Endothelial cell of umbilical vein (primary cell): ENCODE measurements at regions not wholly inside any gene's neighbourhood (a gene's known extent, or its start where the extent isn't known, plus 50 kb on each side); places are given as distances from the start of the nearest gene placed in this dataset.

Experiments used
- BruUV-seq: library from RNA; stranded (reverse); fragments of 400-500 nt; replicated peaks from 2 replicates; lab custom pipeline; 2021; lab: Mats Ljungman, UMichigan
- CTCF ChIA-PET: fragments of 300-600, 350-600 bp; sonication (Branson Sonifier 250); formaldehyde crosslinking; loops from one replicate; lab custom pipeline; 2021; ENCODE audit warnings: antibody characterized with exemption, inconsistent platforms; lab: Charles Lee
- POLR2A ChIA-PET: fragments of 300-600, 350-600 bp; sonication (Branson Sonifier 250); formaldehyde crosslinking; loops from one replicate; lab custom pipeline; 2021; ENCODE audit warnings: antibody characterized with exemption, inconsistent platforms; lab: Charles Lee
- DNase-seq: peaks from one replicate; pipeline ENCODE4 v3.0.0-alpha.2; 2011; ENCODE audit warnings: low read depth, low spot score
- FAIRE-seq: peaks from 2 replicates; lab custom pipeline; 2011; peaks lifted over from hg19 to GRCh38; lab: Jason Lieb, UNC
- H2AFZ ChIP-seq: 2 replicates; pipeline ENCODE4 v1.6.0; 2012; ENCODE audit warnings: low read depth, low read length, control low read depth, inconsistent platforms
- H3K27ac ChIP-seq: 2 replicates; pipeline ENCODE4 v1.5.1; 2011; ENCODE audit warnings: low read depth, mild to moderate bottlenecking, control low read depth, low read length, moderate library complexity; ENCODE audit not compliant: insufficient read depth
- H3K27me3 ChIP-seq, 2 experiments: 2 replicates each; pipeline versions ENCODE4 v1.6.0 to v1.6.1; 2011; ENCODE audit warnings: low read length in 2 of 2, mixed read lengths in 1 of 2; ENCODE audit not compliant: control insufficient read depth in 2 of 2, insufficient read depth in 2 of 2
- H3K36me3 ChIP-seq, 2 experiments: 2 replicates in 1 of 2; 3 replicates in 1 of 2; pipeline ENCODE4 v1.5.1; 2011; ENCODE audit warnings: low read length in 2 of 2, mild to moderate bottlenecking in 1 of 2, moderate library complexity in 1 of 2; ENCODE audit not compliant: control insufficient read depth in 2 of 2, insufficient read depth in 2 of 2; ENCODE audit errors: extremely low read depth in 1 of 2
- H3K4me1 ChIP-seq: 3 replicates; pipeline ENCODE4 v1.5.1; 2011; ENCODE audit warnings: mild to moderate bottlenecking, low read length; ENCODE audit not compliant: control insufficient read depth, insufficient read depth; ENCODE audit errors: extremely low read depth
- H3K4me2 ChIP-seq: 2 replicates; pipeline ENCODE4 v1.6.1; 2011; ENCODE audit warnings: low read length, control low read depth, mixed read lengths; ENCODE audit not compliant: insufficient read depth
- H3K4me3 ChIP-seq, 3 experiments: fragments of 200-600 bp in 1 of 3; sonication (generic), shearing (Covaris generic) in 1 of 3; replicated peaks in 1 of 3; 2 replicates each; pipeline ENCODE4 v1.5.1; 2011 to 2016; ENCODE audit warnings: control low read depth in 3 of 3, low read length in 3 of 3, mild to moderate bottlenecking in 2 of 3, inconsistent platforms in 1 of 3, low read depth in 1 of 3, moderate library complexity in 1 of 3; ENCODE audit not compliant: insufficient read depth in 1 of 3
- H3K79me2 ChIP-seq: 2 replicates; pipeline ENCODE4 v1.6.0; 2012; ENCODE audit warnings: low read length, inconsistent platforms; ENCODE audit not compliant: control insufficient read depth, insufficient read depth
- H3K9ac ChIP-seq: replicated peaks from 2 replicates; pipeline ENCODE3; 2011; ENCODE audit warnings: low read length, control low read depth; ENCODE audit not compliant: insufficient read depth; ENCODE audit errors: extremely low read depth
- H3K9me1 ChIP-seq: replicated peaks from 3 replicates; pipeline ENCODE4 v1.6.0; 2011; ENCODE audit warnings: mild to moderate bottlenecking, low read length; ENCODE audit not compliant: control insufficient read depth, insufficient read depth; ENCODE audit errors: extremely low read depth
- H3K9me3 ChIP-seq: replicated peaks from 2 replicates; pipeline ENCODE4 v1.5.1; 2012; ENCODE audit warnings: low read length, inconsistent platforms; ENCODE audit not compliant: control insufficient read depth, insufficient read depth
- H4K20me1 ChIP-seq: replicated peaks from 2 replicates; pipeline ENCODE3; 2011; ENCODE audit warnings: mild to moderate bottlenecking, low read length; ENCODE audit not compliant: control insufficient read depth, insufficient read depth; ENCODE audit errors: extremely low read depth
- CTCF ChIP-seq, 2 donors: IDR thresholded peaks; 1 replicate in 1 of 2; 2 replicates in 1 of 2; pipeline ENCODE4 v1.5.1; 2011; ENCODE audit warnings: low read length in 2 of 2, mild to moderate bottlenecking in 2 of 2, moderate library complexity in 2 of 2, control low read depth in 1 of 2, inconsistent platforms in 1 of 2, low read depth in 1 of 2; ENCODE audit not compliant: insufficient read depth in 1 of 2; ENCODE audit errors: extremely low read depth in 1 of 2
- EZH2 ChIP-seq: IDR thresholded peaks from 2 replicates; pipeline ENCODE4 v1.6.1; 2012; ENCODE audit warnings: borderline replicate concordance, low read depth, mild to moderate bottlenecking, moderate library complexity, low read length, inconsistent platforms; ENCODE audit not compliant: severe bottlenecking
- FOS ChIP-seq: IDR thresholded peaks from 2 replicates; pipeline ENCODE4 v1.6.1; 2011; ENCODE audit warnings: mild to moderate bottlenecking, low read length, moderate library complexity, borderline replicate concordance; ENCODE audit not compliant: insufficient read depth
- GATA2 ChIP-seq: IDR thresholded peaks from 2 replicates; pipeline ENCODE4 v1.7.0; 2011; ENCODE audit warnings: low read depth, mild to moderate bottlenecking, moderate library complexity, mixed read lengths, low read length; ENCODE audit not compliant: insufficient read length, insufficient read depth
- JUN ChIP-seq: IDR thresholded peaks from 2 replicates; pipeline ENCODE4 v1.6.1; 2011; ENCODE audit warnings: borderline replicate concordance, low read depth; ENCODE audit not compliant: insufficient read length, insufficient read depth
- MAX ChIP-seq: IDR thresholded peaks from 2 replicates; pipeline ENCODE4 v1.6.1; 2011; ENCODE audit not compliant: insufficient read depth, insufficient read length
- MYC ChIP-seq: IDR thresholded peaks from one replicate; pipeline ENCODE4 v1.6.1; 2011; ENCODE audit warnings: mild to moderate bottlenecking, low read depth, low read length
- POLR2A ChIP-seq: IDR thresholded peaks from 2 replicates; pipeline ENCODE4 v1.6.1; 2012; ENCODE audit warnings: low read depth, mild to moderate bottlenecking, control low read depth, low read length
- POLR2AphosphoS5 ChIP-seq: IDR thresholded peaks from 2 replicates; pipeline ENCODE4 v1.6.1; 2012; ENCODE audit warnings: low read depth, mild to moderate bottlenecking, control low read depth, low read length, moderate library complexity; ENCODE audit not compliant: insufficient read depth
- dilution Hi-C: fragments of 300-500 bp; cut with MboI; formaldehyde crosslinking; loops from one replicate; pipeline ENCODE4 v1.15.0; 2019; ENCODE audit warnings: low sequenced_read_pairs; ENCODE audit not compliant: extremely low pct_ligation_motif_present
- intact Hi-C: fragments of 100-400 bp; cut with micrococcal nuclease; formaldehyde crosslinking; loops from one replicate; pipeline ENCODE4 v1.10.0; 2022

GRCh38 chr13:111516712-111517640 is 196.5 kb downstream of the TEX29 start:
- no peak overlapping the region for H2AFZ ChIP-seq
- H3K9me3 ChIP-seq: no peaks in the 10 kb centered on the region
- FAIRE-seq (no peak), DNase-seq (no peak)
- no peaks in the 10 kb centered on the region for H3K36me3 ChIP-seq
- intact Hi-C loops: no loop called here
- H3K27me3 ChIP-seq: no peaks in the 10 kb centered on the region
- CTCF ChIA-PET: no interaction called here
- dilution Hi-C loops: no loop called here
- H3K79me2 ChIP-seq: no peaks in the 10 kb centered on the region
- H3K4me3 ChIP-seq: no peak overlapping the region
- no peaks in the 10 kb centered on the region for H3K9me1 ChIP-seq
- H4K20me1 ChIP-seq: no peaks in the 10 kb centered on the region
- no peak overlapping the region for H3K4me2 ChIP-seq
- BruUV-seq: no TSS peak
- no peaks in the 10 kb centered on the region for H3K4me1 ChIP-seq
- POLR2A ChIA-PET: no interaction called here
- no peak overlapping the region for H3K9ac ChIP-seq
- TF ChIP-seq MAX: no peak
- no peak for TF ChIP-seq POLR2A
- no peak for TF ChIP-seq CTCF (IDR thresholded peaks at IDR 0.05; ENCODE audit: extremely low read depth in 1 of 2, insufficient read depth in 1 of 2, low read depth in 1 of 2, low read length in 2 of 2)
- TF ChIP-seq EZH2: no peak
- TF ChIP-seq FOS: no peak
- no peak for TF ChIP-seq JUN
- TF ChIP-seq GATA2: no peak
- no peak for TF ChIP-seq POLR2AphosphoS5
- no peak for TF ChIP-seq MYC
- H3K27ac ChIP-seq: no peak overlapping the region
